GM18507 (cell line): ENCODE measurements at regions not wholly inside any gene's neighbourhood (a gene's known extent, or its start where the extent isn't known, plus 50 kb on each side); places are given as distances from the start of the nearest gene placed in this dataset.

Experiments used
- DNase-seq: peaks from one replicate; pipeline ENCODE4 v3.0.0; 2011; ENCODE audit warnings: low read depth; ENCODE audit not compliant: insufficient read length; ENCODE audit errors: extremely low spot score
- FAIRE-seq: peaks from 2 replicates; lab custom pipeline; 2011; peaks lifted over from hg19 to GRCh38; lab: Jason Lieb, UNC

GRCh38 chr2:111219285-111219684, 98.6 kb downstream of the BCL2L11 start:
- FAIRE-seq: peak; percentile 92
- DNase-seq: peak; percentile 23

GRCh38 chr2:111219734-111220505, 99.2 kb downstream of the BCL2L11 start:
- no peak for FAIRE-seq
- no peak for DNase-seq

GRCh38 chr2:111220962-111221361, 100.2 kb downstream of the BCL2L11 start:
- DNase-seq (no peak), FAIRE-seq (no peak)

- no peak for FAIRE-seq
Observed at GRCh38 chr2:111221701-111222100, 101.0 kb downstream of the BCL2L11 start.

GRCh38 chr2:111222204-111222866, 101.6 kb downstream of the BCL2L11 start:
- no peak for DNase-seq
- FAIRE-seq: no peak

More at GRCh38 chr2:111221701-111222100, 101.0 kb downstream of the BCL2L11 start:
- DNase-seq: no peak

GRCh38 chr2:111225856-111226255, 105.1 kb downstream of the BCL2L11 start:
- FAIRE-seq (peak; percentile 47), DNase-seq (no peak)

DNA sequence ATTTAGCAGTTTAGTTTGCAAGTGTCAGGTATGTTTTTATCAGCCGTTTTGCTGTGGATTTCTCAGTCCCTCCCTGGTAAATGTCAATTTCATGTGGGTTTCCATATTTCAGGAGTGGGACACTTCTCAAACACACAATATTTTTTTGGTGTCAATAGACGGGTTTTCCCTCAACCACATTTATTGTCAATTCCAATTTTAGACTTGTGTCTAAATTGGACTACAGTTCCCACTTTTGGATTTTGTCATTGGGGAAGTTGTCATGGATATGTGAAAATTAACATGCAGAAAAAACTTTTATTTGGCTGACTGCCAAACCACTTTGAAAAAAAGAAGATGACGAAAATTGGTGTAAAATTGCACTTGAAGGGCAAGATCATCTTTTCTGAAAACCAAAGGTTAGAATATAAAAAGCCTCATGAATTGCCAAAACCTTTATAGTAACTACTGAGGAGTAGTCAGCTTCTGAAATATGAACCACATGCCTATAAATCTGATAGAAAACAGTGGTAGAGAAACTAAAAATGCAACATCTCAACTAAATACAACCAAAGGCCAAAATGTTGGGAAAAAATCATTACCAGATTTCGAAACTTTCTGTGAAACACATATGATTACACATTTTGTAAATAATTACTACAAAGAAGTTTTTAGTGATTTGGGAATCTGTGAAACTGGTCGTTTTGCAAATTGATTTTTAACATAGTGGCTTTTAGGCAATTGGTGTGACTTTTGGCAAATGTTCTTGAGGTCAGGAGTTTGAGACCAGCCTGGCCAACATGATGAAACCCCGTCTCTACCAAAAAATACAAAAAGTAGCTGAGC, 106.4 kb downstream of the BCL2L11 start:
- FAIRE-seq (peak; percentile 60), DNase-seq (no peak)

GRCh38 chr2:111227716-111228141, 107.0 kb downstream of the BCL2L11 start:
- FAIRE-seq: no peak

GRCh38 chr2:111231532-111232252, 111.0 kb downstream of the BCL2L11 start:
- DNase-seq (no peak), FAIRE-seq (no peak)

More at GRCh38 chr2:111227716-111228141, 107.0 kb downstream of the BCL2L11 start:
- no peak for DNase-seq

DNA sequence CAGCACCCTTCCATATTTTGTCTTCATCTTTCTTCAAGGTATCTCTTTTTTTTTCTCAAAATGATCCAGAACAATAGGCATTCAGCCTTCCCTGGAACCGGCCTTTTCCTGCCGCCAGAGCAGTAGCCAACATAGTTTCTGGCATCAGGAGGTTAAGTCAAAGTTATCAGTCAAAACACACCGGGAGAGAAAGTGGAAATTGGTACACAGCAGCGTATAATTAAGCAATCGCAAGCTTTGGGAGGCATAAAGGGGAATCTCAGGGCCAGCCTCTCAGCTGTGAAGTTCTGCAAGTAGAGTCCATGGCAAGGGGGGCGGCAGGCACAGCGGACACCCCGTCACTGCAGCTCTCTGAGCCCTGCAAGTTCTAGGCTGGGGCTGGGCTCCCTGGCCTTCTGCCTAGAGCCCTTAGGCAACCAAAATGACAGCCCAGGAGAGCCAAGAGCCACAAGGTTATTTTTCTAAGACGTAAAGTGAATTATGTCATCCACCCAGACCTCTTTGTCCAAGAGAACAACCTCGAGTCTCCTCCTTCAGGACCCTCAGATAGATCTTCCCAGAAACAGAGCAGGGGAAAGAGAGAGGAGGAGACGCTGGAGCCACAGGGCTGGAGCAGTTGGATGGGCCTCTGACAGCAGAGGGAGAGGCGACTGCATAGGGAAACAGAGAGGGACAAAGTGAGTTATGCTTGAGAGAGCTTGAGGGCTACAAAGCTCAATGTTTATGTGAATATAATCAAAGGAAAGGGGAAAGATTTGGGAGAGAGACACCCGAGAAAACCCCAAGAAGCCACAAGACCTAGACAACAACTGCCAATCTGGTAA, 114.7 kb downstream of the BCL2L11 start:
- DNase-seq: no peak
- FAIRE-seq: no peak

DNA sequence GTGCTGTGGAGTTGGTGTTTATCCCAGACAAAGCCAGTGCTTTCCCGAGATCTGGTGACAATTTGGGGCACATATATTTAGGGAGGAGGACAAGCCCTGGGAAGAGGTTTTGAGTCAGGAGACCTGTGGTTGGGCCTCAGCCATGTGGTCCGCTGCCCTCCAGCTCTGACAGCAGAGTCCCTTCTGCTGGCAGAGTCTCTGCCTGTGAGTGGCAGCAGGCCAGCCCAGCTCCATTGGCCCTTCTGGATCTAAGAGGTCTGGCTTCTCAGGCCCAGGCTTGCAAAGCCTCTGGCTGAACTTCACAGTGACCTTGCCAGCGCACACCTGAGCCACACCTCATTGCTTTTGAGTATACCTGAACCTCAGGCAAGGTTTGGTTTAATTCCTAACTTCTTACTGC, 115.3 kb downstream of the BCL2L11 start:
- DNase-seq (no peak), FAIRE-seq (no peak)

DNA sequence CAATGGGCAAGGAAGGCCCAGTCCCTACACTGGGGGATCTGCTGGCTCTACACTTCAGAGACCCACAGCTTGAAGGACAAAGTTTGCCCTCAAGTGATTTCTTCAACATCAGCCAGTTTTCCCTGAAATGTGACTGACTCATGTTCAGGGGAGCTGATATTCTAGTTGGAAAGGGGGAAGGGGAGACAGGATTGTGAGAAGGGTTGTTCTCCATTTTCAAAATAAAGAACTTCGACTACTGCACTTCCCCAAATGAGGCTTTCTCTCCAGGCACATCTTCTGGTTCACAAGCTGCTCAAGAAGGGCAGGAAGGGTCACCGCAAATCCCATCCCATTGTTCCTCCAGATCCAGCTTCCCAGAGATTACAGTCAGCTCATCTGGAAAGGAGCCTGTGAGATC, 117.6 kb downstream of the BCL2L11 start:
- no peak for FAIRE-seq
- DNase-seq: no peak

GRCh38 chr2:111239107-111239506, 118.4 kb downstream of the BCL2L11 start:
- DNase-seq: peak; percentile 23
- peak; percentile 88 for FAIRE-seq

DNA sequence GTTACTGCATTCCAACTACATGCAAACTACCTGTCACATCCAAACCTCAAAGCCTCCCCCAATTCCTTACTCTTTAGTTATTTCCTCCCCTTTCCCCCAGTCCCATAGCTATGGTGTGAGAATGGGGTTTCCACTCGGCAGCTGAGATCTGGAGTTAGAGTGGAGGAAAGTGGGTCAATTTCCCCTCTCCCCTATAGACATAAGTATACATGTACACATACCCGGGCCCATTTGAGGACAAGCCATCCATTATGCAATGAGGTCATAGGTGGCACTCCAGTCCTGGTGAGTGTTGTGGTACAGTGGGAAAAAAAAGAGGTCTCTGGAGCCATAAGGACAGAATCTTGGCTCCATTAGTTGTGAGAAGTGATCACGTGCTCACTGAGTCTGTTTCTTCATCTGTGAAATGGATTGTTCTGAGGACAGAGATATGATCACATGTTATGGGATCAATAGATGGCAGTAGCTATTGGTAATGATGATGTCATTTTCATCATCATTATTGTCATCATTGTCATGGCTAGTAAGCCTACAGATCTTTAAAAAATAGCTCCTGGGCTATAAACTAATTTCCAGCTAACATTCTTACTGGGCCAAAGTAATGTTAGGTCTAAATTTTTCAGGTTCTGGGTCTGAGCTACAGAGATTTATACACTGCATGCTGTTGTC, 119.0 kb downstream of the BCL2L11 start:
- no peak for DNase-seq
- FAIRE-seq: peak; percentile 35

- no peak for FAIRE-seq
- no peak for DNase-seq
Observed at GRCh38 chr2:111243295-111243694, 122.6 kb downstream of the BCL2L11 start.

- DNase-seq: no peak
- FAIRE-seq: no peak
Observed at GRCh38 chr2:111244864-111245263, 124.2 kb downstream of the BCL2L11 start.

GRCh38 chr2:111246620-111247061, 125.9 kb downstream of the BCL2L11 start:
- DNase-seq (no peak), FAIRE-seq (no peak)

DNA sequence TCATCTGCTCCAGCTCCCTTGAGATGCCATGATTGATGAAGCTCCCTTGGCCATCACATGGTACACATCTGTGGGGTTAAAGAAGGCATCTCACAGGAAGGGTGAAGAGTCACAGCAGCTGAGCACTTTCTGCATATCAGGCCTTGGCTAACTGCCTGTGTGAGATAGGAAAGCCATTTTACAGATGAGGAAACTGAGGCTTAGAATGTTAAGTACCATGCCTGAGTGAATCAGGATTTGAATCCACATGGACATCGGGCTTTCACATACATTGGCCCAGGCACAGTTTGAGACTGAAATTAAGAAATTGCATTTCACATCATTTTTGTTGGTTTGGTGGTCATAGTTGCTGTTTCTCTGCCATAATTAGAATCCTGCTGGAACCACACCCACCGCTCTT, 126.8 kb downstream of the BCL2L11 start:
- DNase-seq (no peak), FAIRE-seq (no peak)
